Cardiac fibroblast (primary cell): ENCODE measurements at regions not wholly inside any gene's neighbourhood (a gene's known extent, or its start where the extent isn't known, plus 50 kb on each side); places are given as distances from the start of the nearest gene placed in this dataset.

Experiments used
- DNase-seq, 2 donors: peaks; one replicate each; pipeline versions ENCODE4 v3.0.0 to v3.0.0-alpha.2; 2010; ENCODE audit warnings: low read depth in 2 of 2
- H3K4me3 ChIP-seq, 2 donors: replicated peaks in 1 of 2; 1 replicate in 1 of 2; 2 replicates in 1 of 2; pipeline ENCODE4 v1.5.1; 2011; ENCODE audit warnings: low read depth in 2 of 2, low read length in 2 of 2, mild to moderate bottlenecking in 2 of 2, moderate library complexity in 1 of 2
- TF ChIP-seq, protein P1 (sequence below): IDR thresholded peaks from one replicate; pipeline ENCODE4 v1.5.1; 2011; ENCODE audit warnings: low read depth, mild to moderate bottlenecking, low read length, inconsistent platforms

DNA sequence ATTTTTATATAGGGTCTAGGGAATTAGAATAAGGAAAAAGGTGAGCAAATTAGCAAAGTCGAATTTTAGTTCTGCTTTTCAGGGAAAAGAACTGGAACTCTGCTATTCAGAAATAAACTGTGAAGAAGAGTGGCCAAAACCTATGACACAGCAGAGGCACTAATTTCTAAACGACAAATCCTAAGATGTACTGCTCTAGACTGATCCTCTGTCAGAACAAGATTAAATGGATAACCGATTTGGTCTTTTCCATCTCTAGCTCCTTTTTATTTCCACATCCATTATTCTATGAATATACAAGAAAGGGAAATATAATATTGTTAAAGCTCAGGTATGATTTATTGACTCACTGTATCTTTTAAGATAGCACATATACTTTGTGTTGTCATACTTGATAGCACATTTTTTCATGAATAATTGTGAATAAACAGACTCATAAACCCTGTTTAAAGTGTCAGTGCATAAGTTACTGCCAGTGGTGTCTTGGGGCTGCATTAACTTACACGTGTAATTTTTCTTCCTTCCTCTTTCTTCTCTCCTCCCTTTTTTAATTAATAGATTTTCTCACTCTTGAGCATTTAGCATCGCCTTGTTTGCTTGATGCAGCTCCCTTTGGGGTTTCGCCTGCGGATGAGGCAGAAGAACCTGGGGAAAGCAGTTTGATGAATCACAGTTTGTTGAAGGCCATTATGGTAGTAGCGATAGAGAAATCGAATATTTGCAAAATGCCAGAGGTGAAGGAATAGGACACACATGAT, 496.6 kb downstream of the ADGRL2 start:
- no peak overlapping the region for H3K4me3 ChIP-seq

DNA sequence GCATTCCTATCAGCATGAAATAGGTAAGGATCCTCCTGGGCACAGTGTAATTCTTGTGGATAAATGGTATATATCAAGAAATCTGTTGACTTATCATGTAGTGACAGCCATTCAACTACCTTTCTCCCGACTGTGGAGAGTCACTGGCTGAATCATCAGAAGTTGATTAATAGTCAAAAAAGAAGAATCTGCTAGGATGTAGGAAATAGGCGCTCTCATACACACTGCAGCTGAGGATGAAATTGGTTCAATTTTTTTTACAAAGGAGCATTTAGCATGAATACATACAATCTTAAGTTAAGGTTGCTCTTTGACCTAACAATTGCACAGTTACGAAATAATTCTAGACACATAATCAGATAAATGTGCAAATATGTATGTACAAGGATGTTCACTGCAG, 486.8 kb downstream of the ADGRL2 start:
- H3K4me3 ChIP-seq: no peak overlapping the region
- DNase-seq: no peak
- TF ChIP-seq, protein P1, sequence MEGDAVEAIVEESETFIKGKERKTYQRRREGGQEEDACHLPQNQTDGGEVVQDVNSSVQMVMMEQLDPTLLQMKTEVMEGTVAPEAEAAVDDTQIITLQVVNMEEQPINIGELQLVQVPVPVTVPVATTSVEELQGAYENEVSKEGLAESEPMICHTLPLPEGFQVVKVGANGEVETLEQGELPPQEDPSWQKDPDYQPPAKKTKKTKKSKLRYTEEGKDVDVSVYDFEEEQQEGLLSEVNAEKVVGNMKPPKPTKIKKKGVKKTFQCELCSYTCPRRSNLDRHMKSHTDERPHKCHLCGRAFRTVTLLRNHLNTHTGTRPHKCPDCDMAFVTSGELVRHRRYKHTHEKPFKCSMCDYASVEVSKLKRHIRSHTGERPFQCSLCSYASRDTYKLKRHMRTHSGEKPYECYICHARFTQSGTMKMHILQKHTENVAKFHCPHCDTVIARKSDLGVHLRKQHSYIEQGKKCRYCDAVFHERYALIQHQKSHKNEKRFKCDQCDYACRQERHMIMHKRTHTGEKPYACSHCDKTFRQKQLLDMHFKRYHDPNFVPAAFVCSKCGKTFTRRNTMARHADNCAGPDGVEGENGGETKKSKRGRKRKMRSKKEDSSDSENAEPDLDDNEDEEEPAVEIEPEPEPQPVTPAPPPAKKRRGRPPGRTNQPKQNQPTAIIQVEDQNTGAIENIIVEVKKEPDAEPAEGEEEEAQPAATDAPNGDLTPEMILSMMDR: no peak

More for the DNA sequence above, 496.6 kb downstream of the ADGRL2 start:
- DNase-seq: no peak
- TF ChIP-seq, protein P1: no peak

DNA sequence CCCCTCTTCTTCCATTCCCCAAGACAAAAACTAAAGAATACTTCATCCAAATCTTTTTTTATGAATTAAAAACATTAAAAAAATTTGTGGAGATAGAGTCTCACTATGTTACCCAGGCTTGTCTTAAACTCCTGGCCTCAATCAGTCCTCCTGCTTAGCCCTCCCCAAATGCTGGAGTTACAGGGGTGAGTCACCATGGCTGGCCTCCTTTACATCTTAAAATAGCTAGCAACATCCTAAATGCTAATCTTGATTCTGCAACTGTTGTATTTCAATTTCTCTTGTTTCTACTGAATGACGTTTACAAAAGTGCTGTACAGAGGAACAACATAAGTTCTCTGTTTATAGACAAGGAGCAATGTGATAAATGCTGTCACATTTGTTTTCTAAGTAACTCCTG, 483.5 kb downstream of the ADGRL2 start:
- no peak overlapping the region for H3K4me3 ChIP-seq
- TF ChIP-seq, protein P1: no peak
- peak; percentile 4 to 37 for DNase-seq

DNA sequence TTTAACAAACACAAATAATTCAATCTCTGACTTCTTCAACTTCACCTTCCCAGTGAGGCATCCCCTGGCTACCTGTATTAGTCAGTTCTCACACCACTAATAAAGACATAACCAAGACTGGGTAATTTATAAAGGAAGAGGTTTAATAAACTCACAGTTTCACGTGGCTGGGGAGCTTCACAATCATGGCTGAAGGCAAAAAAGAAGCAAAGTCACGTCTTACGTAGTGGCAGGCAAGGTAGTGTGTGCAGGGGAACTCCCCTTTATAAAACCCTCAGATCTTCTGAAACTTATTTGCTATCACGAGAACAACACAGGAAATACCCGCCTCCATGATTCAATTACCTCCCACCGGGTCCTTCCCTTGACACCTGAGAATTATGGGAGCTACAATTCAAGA, 478.5 kb downstream of the ADGRL2 start:
- no peak overlapping the region for H3K4me3 ChIP-seq
- DNase-seq: no peak
- TF ChIP-seq, protein P1: no peak

DNA sequence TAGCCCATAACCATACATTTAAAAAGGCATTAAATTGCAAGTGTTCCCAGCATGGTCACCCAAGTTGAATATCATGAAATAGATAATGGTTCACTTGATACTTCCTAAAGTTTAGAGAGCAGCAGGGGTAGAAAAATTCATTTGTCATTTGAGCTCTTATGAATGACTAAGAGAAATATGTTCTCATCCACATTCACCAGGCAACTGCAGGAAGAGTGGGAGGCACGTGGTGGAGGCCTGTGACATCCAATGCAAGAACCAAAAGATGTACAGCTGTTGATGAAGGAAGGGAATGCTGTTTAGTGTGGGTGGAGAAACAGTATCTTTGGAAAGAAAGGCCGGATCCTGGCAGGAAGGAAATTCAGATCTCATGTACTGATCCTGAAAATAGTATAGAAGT, 473.1 kb downstream of the ADGRL2 start:
- TF ChIP-seq, protein P1: no peak
- DNase-seq: peak; percentile 10 to 30

DNA sequence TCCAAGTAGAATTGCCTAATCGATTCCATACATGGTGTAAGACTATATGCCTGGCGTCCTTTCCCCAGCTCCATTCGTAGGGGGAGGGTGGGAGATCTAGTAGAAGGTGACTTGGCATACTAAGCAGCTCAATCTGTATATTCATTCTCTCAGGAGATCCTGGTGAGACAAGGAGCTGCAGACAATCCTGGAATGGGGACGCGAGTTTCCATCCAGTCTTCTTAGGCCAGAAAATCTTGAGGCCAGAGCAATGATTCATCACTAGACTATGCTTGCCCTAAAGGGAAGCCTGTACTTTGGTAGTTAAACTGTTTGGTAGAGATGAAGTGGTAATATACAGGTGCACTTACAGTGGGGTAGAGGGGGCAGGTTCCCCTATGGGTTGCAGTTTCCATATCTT, 468.7 kb downstream of the ADGRL2 start:
- TF ChIP-seq, protein P1: no peak
- DNase-seq: peak; percentile 35 to 47
- H3K4me3 ChIP-seq: no peak overlapping the region

More for the DNA sequence above, 473.1 kb downstream of the ADGRL2 start:
- H3K4me3 ChIP-seq: no peak overlapping the region

DNA sequence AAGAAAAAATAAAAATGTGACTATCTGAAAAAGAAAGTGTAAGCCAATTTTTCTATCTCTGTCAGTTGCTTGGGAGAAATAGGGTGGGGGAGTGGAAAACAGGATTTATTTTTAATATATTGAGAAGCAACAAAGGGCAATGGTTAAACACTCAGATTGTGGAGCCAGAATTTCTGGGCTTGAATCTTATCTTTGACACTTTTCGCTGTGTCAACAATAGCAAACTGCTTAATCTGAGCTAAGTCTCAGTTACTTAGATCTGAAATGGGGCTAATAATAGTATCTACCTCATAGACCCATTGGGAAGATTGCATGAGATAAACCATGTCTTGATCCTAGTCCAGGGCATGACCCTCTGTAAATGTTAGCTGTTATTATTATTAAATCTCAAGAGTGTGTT, 468.1 kb downstream of the ADGRL2 start:
- TF ChIP-seq, protein P1: no peak
- DNase-seq: no peak
- H3K4me3 ChIP-seq: no peak overlapping the region
